Fibroblast of gingiva (primary cell): ENCODE measurements at regions not wholly inside any gene's neighbourhood (a gene's known extent, or its start where the extent isn't known, plus 50 kb on each side); places are given as distances from the start of the nearest gene placed in this dataset.
A peak's percentile ranks its signal among the peaks of the same experiment; 100 is the strongest.

Experiments
- DNase-seq: peaks from one replicate; pipeline ENCODE4 v3.0.0-alpha.2; 2011; ENCODE audit warnings: low read depth

- no peak for DNase-seq
These were observed 106.8 kb downstream of the SEMA6D start for GRCh38 chr15:47824147-47824546.

DNA sequence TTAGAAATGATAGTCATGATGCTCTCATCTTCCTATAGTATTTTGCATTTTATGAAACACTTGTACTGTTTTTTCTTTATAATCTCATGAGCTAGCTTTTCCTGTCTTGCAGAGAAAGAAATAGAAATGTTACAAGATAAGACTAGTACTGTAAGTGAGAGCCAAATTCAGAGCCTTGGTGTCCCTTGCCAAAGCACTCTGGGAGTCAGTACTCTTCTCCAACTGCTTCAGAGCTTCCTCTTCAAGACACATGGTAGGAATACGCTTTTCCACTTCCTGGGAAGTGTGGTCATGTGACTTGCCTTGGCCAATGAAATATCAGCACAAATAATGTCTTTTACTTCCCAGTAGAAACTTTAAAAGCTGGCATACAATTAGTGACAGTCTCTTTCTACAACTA is 112.4 kb downstream of the SEMA6D start:
- DNase-seq = no peak

GRCh38 chr15:47834093-47834492 is 116.8 kb downstream of the SEMA6D start:
- DNase-seq = no peak

DNA sequence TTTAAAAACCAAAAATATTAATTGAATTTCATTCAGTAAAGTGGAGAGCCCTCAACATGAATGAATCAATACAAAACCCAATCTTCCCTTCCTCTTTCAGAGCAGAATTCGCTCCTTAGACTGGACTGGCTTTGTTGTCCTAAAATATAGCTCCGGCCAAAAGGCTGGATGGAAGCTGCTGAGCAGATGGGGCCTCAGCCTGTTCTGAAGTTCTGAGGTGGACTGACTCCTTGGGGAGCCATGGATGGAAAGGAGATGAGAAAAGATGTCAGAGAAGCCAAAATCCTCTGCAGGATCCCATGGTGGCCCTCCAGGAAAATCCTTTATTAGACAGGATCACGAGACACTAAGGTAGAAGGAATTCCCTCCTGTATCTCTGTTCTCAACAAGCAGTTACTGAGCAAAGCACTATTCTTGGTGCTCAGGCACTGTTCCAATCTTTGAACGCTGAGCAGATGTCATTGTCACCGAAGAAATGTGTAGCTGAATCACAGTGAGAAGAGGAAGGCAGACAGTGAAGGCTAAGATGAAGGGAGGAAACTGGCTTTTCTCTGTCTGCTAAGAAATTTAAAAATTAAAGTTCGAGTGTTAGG is 122.0 kb downstream of the SEMA6D start:
- DNase-seq = no peak

- DNase-seq = no peak
These were observed 125.9 kb downstream of the SEMA6D start for GRCh38 chr15:47843124-47843663.

DNA sequence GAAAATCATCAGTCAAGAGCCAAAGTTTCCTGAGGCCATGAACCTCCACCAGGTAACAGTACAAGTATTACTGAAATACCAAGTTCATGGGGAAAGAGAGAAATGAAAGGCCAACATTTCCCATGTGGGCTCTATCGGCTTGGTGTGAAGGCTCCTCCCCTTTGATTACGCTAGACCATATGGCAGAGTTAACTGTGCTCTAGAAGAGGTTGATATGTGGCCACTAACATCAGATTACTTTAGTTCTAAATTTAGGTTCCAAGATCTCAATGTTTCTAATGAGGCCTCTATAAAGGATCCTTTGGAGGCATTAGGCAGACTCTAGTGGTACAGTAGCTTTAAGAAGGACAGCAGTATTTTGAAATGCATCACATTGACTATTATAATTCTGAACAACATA is 127.1 kb downstream of the SEMA6D start:
- DNase-seq = no peak

DNA sequence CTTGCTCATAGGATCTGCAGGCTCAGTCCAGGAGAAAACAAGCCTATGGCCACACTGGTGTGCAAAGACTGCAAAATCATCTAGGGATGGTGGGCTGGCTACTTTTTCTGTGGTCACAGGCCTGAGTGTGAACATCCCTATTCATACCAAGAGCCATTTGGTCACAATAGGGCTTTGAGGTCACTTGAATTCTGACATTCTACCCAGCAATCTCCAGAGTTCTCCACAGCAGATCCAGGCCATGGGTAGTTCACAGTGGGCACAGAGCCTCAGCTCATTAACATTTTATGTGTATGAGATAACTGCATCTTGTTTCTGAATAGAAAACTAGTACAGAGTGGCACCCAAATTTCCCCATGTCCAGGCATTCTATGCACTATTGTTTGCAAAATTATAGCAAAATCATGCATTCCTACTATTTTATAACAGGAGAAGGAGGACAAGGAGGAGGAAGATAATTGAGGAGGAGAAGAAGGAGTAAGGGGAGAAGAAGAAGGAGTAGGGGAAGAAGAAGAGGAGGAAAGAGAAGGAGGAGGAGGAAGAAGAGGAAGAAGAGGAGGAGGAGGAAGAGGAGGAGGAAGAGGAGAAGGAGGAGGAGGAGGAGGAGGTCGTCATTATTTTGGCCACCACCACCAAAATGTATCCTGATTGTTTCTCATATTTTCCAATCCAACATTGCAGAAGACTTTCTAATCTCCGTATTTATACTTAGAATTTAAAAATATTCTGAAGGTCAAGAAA is 129.0 kb downstream of the SEMA6D start:
- DNase-seq = no peak

- DNase-seq = no peak
These were observed 129.6 kb downstream of the SEMA6D start for GRCh38 chr15:47846876-47847275.

DNA sequence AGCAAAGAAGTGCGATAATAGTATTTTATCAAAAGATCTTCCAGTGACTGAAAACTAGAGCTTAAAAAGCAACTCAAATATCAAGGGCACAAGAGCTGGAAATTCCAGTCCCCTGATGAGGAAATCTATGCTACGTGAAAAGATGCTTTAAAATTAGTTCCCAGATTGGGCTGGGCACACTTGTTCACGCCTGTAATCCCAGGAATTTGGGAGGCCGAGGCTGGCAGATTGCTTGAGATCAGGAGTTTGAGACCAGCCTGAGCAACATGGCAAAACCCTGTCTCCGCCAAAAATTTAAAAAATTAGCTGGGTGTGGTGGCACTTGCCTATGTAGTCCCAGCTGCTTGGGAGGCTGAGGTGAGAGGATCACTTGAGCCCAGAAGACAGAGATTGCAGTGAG is 138.8 kb downstream of the SEMA6D start:
- DNase-seq = no peak

DNA sequence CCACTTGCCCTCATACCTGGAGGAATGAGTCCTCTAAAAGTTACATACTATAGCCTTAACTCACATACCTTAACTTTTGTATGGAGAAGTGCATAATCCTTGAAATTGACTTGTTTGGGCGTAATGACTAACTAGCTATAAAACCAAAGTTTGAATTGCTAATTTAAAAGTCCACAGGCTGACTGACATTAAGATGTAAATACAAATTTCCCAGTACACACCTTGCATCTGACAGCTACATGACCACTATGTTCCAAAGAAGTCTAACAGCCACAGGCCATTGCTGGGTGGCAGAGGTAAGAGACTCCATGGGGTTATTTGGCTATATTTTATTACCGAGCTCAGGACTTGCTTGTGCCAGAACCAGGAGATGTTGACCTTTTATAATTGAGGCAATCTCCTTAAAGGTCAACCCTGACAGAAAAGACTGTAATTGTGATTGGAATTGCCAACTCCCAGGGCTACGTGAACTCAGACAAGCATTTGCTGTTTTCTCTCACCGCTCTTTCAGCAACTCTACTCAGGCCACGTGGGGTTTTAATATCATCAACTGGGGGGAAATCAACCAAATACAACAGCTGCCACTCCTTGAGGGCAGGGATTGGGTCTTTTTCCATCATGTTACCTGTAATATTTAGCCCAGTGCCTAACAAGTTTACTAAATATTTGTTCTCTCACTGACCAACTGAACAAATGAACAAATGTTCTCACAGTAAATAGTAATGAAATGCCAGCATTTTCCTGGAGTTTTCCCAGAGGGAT is 139.9 kb downstream of the SEMA6D start:
- no peak for DNase-seq

DNA sequence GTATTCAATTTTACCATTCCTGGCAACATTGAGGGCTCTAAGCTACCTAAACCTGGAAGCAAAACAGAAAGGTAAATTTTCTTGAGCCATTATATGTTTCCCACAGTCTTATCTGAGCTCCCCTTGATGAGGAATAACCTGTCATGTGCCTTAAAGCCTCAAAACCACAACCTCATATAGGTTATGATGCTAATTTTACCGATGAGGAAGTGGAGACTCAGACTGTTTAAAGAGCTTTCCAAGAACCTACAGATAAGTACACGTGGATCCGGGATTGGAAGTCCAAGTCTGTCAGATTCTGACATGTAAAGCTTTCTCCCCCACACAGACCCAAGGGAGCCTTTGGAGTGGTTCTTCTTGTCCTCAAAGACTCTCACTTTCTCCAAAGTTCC is 140.5 kb downstream of the SEMA6D start:
- DNase-seq = no peak

- DNase-seq = no peak
These were observed 144.0 kb downstream of the SEMA6D start for GRCh38 chr15:47861111-47861903.

- DNase-seq = no peak
These were observed 145.1 kb downstream of the SEMA6D start for GRCh38 chr15:47862402-47862801.

- DNase-seq = no peak
These were observed 149.1 kb downstream of the SEMA6D start for GRCh38 chr15:47866446-47866845.

DNA sequence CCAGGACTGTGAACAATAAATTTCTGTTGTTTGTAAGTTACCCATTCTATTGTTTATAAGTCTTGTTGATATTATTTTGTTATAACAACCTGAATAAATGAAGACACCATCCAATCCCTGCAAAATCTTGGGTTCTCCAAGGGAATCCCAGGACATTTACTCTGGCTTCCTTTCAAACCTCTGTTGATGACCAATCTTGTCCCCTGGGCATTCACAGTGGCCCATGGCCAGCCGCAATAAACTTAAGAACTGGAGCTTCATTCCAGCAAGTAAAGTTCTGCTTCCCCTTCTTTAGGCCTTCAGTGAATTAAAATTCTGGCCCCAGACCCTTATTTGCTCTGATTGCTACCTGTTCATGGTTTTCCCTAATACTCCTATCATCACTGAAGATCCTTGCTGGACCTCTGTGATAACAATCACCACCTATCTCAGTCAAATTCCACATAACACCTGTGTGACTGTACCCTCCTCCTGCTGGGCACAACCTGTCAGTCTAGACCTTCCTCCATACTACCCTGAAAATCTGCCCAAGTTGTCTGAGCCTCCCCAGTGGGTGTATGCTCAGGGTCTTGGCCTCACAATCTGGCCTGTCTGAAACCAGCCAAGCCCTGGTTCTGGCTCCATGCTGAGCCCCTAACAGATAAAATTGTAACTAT is 153.1 kb downstream of the SEMA6D start:
- no peak for DNase-seq

- DNase-seq = peak; percentile 69
These were observed 153.8 kb downstream of the SEMA6D start for GRCh38 chr15:47870956-47871625.

DNA sequence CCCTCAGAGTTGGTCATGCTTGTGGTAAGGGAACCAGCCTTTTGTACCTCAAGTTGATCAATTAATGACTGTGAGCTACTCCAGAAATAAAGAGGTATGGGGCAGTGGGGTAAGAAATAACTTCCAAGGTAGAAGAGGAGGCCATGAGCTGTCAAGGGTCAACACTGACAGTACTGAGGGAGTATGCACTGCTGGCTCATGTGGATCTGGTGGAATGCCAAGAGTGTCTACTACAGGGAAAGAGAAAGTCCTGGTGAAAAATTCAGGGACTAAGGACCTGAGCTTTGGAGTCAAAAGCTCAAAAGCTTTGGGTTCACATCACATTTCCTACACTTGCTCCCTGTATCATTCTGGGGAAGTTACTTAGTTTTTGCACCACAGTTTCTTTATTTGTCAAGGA is 154.9 kb downstream of the SEMA6D start:
- no peak for DNase-seq

DNA sequence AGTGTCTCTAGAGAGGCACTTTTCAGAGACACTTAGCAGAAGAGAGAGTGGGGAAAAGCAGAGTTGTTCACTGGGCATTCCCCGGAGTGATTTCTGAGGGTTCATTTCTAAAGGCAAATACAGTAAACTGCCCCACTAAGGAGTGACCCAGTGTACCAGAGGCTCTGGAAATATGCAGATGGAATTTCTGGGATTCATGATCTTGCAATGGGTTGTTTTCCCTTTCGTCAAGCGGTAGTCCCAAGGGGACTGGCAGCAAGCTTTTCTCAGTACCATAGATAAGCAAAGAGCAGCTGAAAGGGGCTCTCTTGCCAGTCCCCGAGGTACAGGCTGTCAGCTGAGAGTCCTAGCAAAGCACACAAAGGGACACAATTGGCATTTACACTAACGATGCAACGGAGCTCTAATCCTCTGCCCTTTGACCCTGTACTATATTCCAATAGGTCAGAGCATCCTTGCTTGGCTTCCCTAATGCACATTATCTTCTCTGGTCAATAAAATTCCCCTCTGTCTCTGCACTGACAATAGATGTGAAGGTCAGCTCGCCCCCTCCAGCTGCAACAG is 155.6 kb downstream of the SEMA6D start:
- DNase-seq = peak; percentile 45

- no peak for DNase-seq
These were observed 159.7 kb downstream of the SEMA6D start for GRCh38 chr15:47876986-47877385.

DNA sequence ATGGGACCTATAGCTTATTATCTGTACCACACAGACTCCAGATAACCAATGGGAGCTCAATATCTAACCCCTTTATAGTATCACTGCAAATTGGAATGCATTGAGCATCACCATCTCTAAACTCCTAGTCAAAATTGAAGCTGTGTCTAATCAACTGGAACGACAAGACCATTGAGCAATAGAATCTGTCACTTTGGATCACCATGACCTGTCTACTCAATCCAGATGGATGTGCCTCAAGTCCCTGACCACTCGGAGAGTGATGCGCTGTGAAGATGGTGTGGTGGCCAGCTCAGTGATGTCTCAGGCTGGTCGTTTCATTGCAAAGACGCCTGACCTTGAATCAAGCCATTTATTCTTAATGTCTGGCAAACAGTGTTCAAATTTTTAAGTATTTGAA is 160.5 kb downstream of the SEMA6D start:
- DNase-seq = no peak

- no peak for DNase-seq
These were observed 168.6 kb downstream of the SEMA6D start for GRCh38 chr15:47885920-47886319.
